ENCODE measurements at regions not wholly inside any gene's neighbourhood (a gene's known extent, or its start where the extent isn't known, plus 50 kb on each side); places are given as distances from the start of the nearest gene placed in this dataset.

GRCh38 chr5:161040818-161041217, 188.8 kb upstream of the ATP10B start:
- TF ChIP-seq ZNF687 (IDR thresholded peaks at IDR 0.05) (no peak), TAF1 (IDR thresholded peaks at IDR 0.05; ENCODE audit: borderline replicate concordance, low read depth, low read length) (no peak), CTCF (IDR thresholded peaks at IDR 0.05 in 2 of 3, conservative IDR thresholded peaks at IDR 0.05 in 1 of 3; ENCODE audit: control insufficient read depth in 2 of 3, extremely low read depth in 1 of 3, insufficient read depth in 1 of 3, low read depth in 3 of 3, low read length in 3 of 3) (no peak), USF2 (IDR thresholded peaks at IDR 0.05; ENCODE audit: borderline replicate concordance, low read depth, low read length) (no peak), YY1 (IDR thresholded peaks at IDR 0.05; ENCODE audit: low read depth, low read length) (no peak), ZNF24 (IDR thresholded peaks at IDR 0.05) (no peak), POLR2A (IDR thresholded peaks at IDR 0.05; ENCODE audit: low read depth, low read length) (no peak), CEBPB (IDR thresholded peaks at IDR 0.05; ENCODE audit: borderline replicate concordance in 1 of 2, low read depth in 2 of 2, low read length in 2 of 2) (no peak), KAT2A (conservative IDR thresholded peaks at IDR 0.05; ENCODE audit: control insufficient read depth, low read depth, low read length) (no peak), POLR2AphosphoS5 (IDR thresholded peaks at IDR 0.05; ENCODE audit: low read length) (no peak), E2F4 (IDR thresholded peaks at IDR 0.05; ENCODE audit: low read depth, low read length) (no peak), CREB1 (IDR thresholded peaks at IDR 0.05; ENCODE audit: low read depth) (no peak)

All from GM12878 (cell line).